ENCODE measurements at regions not wholly inside any gene's neighbourhood (a gene's known extent, or its start where the extent isn't known, plus 50 kb on each side); places are given as distances from the start of the nearest gene placed in this dataset.

DNA sequence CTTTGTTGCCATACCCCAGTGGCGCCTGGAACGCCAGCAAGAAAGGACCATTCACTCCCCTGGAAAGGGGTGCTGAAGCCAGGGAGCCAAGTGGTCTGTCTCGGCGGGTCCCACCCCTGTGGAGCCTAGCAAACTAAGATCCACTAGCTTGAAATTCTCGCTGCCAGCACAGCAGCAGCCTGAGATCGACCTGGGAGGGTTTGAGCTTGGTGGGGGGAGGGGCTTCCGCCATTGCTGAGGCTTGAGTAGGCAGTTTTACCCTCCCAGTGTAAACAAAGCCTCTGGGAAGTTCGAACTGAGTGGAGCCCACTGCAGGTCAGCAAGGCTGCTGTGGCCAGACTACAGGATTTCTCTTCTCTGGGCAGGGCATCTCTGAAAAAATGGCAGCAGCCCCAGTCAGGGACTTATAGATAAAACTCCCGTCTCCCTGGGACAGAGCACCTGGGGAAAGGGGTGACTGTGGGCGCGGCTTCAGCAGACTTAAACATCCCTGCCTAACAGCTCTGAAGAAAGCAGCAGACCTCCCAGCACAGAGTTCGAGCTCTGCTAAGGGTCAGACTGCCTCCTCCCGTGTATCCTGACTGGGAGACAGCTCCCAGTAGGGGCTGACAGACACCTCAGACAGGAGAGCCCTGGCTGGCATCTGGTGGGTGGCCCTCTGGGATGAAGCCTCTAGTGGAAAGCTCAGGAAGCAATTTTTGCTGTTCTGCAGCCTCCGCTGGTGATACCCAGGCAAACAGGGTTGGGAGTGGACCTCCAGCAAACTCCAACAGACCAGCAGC lies 281.1 kb upstream of the SP4 start:
- DNase-seq (ENCODE audit: low read depth), result no peak

DNA sequence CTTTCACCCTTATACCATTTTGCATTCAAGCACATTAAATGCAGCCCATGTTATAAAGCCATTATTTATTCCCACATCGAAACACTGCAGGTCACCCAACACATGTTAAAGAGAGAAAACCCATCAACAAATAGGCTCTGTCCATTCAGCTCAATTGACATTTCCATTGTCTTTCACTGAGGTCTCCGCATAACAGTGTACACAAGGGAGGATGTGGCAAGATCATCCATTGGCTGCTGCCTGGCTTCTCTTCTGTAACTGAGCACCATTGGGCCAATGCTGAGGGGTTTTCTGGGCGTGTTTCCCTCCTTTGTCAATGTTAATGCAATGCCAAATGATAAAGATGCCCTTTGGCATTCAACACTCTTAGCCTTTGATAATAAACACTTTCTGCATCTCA lies 278.1 kb upstream of the SP4 start:
- no peak for DNase-seq (ENCODE audit: low read depth)

- DNase-seq (ENCODE audit: low read depth), result no peak
Measured at GRCh38 chr7:21154614-21155013, 273.3 kb upstream of the SP4 start.

DNA sequence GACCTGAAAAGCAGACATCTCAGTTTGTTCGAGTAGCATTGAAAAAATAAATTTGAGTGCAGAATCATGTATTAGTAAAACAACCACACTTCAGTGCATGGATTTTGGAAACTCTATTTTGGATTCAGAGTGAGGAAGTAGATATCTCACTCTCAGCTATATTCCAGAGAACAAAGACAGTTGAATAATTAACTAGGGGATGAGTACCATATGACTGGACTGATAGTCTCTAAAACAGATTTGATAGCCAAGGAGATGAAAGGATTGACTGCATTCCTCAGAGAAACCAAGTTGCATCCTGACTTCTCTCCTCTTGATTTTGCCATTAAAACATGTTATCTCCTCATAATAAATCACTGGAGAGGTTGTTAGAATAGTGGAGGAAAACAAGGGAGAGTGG lies 268.4 kb upstream of the SP4 start:
- no peak for DNase-seq (ENCODE audit: low read depth)

DNA sequence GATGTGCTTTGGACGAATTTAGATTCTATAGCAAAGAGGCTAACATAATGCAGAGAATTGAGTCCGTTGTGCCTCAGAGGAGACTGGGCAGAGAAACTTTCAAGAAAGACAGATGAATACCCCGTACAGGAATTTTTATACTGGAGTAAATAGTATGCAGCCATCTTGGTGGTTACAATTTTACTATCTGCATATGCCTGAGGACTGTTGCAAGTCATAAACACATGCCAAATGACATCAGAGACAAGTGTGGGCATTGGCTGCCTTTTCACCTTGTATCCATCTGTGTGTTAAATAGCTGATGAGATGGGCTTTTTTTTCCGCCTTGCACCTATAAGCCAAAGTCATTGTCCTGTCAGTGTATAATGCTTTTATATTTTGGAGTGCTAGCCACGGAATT lies 267.5 kb upstream of the SP4 start:
- DNase-seq (ENCODE audit: low read depth), result no peak

DNA sequence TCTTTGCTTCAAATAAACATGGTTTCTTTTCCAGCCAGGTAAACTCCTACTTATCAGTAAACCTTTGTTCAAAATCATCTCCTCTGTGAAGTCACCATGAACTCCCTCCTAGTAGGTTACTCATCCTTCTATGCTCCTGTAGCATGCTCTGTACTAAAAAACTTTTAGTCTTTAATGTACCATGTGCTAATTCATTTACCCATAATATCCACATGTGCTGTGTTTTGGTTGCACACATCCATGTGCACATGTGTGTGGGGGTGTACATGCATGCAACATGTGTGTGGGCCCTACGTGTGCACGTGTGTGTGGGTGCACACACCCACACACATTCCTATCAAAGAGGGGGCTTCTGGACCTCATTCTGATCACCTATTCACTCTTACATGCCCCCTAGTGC lies 259.9 kb upstream of the SP4 start:
- DNase-seq (ENCODE audit: low read depth), result no peak

DNA sequence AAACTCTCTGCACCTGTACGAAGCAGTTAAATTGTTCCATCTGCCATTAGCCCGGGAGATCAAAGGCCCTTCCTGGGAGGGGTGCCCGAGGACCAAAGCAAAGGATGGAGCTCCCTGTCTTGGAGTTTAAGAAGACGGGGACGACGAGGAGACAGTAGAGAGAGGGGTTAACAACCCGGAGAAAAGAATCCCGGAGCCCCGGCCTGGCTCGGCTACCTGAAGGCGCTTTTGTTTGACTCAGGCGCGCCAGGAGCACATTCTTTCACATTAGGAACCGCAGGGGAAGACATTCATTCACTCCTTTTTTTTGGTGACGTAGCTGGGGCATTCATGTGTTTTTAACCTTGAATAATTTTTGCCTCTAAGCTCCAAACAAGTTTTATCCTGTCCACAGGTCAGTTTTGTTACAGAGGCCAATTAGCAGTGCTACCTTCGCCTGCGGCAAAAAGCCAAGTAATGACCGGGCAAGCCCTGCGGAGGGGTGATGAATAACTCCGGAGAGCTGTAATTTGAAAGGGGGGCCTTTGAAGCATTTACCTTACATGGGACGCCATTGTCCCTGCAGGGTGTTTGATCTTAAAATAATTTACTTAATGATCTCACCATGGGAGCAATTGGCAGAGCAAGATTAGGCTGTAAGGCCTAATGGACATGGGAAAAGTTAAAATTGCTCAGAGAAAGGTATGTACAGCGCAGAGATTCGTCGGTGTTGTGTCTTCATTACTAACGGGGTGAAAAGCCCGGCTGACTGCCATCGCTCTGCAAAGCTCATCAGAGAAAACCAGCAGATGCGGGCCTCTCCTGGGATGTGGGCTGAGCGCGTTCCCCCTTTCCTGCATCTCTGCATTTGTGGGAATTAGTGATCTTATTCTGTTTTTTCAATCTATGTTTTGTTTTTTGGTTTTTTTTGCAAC lies 258.0 kb upstream of the SP4 start:
- DNase-seq (ENCODE audit: low read depth), result no peak

DNA sequence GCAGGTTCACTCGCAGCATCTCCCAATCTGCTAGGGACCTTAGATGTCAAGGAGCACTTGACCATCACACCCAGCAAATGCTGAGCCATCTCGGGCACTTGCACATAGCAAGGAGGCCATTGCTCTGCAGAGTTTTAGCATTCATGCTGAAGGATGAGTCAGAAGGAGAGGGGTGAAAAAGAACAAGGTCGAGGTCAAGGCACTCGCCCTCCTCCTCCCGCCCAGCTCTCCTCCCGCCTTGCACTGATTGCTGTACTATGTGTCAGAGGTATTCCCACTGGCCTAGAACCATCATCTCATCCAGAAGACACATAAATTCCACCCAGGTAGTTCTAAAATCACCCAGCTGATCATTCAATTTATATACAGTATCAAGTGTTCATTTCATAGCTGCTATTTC lies 255.1 kb upstream of the SP4 start:
- no peak for DNase-seq (ENCODE audit: low read depth)

- DNase-seq (ENCODE audit: low read depth), result no peak
Measured at GRCh38 chr7:21173436-21173835, 254.4 kb upstream of the SP4 start.

DNA sequence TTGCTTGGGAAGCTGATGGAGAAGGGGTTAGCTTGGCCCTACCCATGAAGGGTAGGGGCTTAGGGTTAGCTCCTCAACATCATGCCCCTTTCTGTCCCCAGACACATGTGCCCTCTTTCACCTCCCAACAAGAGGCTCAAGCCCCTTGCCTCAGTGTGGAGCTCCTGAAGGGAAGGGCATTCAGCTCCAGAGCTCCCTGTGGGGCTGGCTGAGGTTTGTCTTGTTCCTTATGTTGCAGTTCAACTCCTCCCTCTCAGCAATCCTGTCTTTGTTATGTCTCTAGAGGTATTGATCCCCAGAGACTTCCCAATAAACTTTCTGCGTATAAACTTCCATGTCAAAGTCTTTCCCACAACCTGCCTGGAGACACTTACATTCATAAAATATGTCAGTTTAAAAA lies 252.2 kb upstream of the SP4 start:
- no peak for DNase-seq (ENCODE audit: low read depth)

GRCh38 chr7:21184942-21185652 lies 242.8 kb upstream of the SP4 start:
- DNase-seq (ENCODE audit: low read depth), result no peak

GRCh38 chr7:21185653-21186265 lies 242.1 kb upstream of the SP4 start:
- no peak for DNase-seq (ENCODE audit: low read depth)

GRCh38 chr7:21191321-21192073 lies 236.4 kb upstream of the SP4 start:
- no peak for DNase-seq (ENCODE audit: low read depth)

- no peak for DNase-seq (ENCODE audit: low read depth)
Measured at GRCh38 chr7:21192657-21193056, 235.2 kb upstream of the SP4 start.

DNA sequence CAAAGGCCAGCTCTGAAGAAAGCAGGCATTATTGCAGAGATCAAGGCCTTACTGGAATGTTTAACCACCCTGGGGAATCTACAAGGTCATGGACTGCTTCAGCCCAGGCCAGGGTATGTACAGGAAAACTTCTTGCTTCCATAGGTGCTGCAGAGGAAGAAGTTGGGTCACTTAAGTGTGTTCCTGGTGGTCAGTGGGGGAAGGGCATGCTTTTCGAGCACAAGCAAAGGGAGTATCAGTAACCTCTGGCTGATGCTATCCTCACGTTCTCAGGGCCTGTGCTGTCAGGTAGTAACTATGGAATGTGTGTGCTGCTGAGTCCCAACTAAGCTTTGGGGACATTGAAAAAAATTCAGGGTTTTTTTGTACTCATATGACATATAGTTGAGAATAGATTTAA lies 234.0 kb upstream of the SP4 start:
- DNase-seq (ENCODE audit: low read depth), result no peak

DNA sequence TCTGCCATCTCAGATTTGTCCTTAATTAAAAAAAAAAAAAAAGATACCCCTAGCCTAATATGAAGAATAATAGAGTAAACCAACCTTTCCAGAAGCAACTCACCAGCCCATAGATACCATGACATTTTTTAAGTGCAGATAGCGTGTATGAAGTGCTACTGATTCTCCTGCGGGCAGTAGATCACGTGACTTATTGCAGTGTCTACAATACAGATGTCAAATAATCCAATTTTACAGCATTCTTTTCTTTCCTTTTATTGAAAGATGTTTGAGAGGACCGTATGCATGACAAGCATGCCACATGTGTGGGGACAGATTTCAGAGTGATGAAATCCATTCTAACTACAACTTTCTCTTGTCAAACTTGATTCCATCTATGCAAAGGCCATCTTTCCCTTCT lies 232.9 kb upstream of the SP4 start:
- no peak for DNase-seq (ENCODE audit: low read depth)

- DNase-seq (ENCODE audit: low read depth), result no peak
Measured at GRCh38 chr7:21198921-21199320, 229.0 kb upstream of the SP4 start.

GRCh38 chr7:21200503-21200902 lies 227.4 kb upstream of the SP4 start:
- DNase-seq (ENCODE audit: low read depth), result no peak

GRCh38 chr7:21214657-21215056 lies 213.2 kb upstream of the SP4 start:
- no peak for DNase-seq (ENCODE audit: low read depth)

- no peak for DNase-seq (ENCODE audit: low read depth)
Measured at GRCh38 chr7:21215307-21215706, 212.6 kb upstream of the SP4 start.

DNA sequence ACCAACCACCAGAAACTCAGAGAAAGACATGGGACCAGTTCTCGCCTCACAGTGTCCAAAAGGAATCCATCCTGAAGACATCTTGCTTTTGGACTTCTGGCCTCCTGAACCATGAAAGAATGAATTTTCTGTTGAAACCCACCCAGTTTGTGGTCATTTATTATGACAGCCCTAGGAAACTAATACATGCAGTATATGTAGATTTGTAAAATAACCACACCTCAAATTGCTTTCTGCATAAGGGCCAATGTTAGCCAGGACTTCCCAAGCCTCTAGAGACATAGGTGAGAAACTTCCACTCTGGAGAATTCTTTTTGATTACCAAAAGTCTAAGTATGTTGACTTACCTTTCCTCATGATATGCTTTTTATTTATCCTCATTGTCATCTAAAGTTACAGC lies 210.5 kb upstream of the SP4 start:
- no peak for DNase-seq (ENCODE audit: low read depth)

DNA sequence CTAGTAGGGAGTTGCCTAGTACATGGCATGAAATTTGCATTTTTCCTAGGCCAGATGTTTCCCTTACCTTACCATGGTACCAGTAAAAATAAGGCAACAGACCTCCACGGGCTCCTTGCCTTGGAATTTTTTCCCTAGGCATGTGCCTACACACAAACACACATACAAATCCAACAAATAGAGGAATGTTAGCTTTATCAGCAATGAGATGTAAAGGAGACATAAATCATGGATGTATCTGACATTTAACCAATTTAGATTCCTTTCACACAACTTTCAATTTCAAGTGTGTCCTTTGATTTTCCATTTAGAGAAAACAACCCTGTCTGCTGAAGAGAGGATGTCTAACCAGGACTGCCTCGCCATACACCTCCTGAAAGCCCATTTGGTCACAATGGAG lies 209.7 kb upstream of the SP4 start:
- no peak for DNase-seq (ENCODE audit: low read depth)
